ENCODE measurements at regions not wholly inside any gene's neighbourhood (a gene's known extent, or its start where the extent isn't known, plus 50 kb on each side); places are given as distances from the start of the nearest gene placed in this dataset.

DNA sequence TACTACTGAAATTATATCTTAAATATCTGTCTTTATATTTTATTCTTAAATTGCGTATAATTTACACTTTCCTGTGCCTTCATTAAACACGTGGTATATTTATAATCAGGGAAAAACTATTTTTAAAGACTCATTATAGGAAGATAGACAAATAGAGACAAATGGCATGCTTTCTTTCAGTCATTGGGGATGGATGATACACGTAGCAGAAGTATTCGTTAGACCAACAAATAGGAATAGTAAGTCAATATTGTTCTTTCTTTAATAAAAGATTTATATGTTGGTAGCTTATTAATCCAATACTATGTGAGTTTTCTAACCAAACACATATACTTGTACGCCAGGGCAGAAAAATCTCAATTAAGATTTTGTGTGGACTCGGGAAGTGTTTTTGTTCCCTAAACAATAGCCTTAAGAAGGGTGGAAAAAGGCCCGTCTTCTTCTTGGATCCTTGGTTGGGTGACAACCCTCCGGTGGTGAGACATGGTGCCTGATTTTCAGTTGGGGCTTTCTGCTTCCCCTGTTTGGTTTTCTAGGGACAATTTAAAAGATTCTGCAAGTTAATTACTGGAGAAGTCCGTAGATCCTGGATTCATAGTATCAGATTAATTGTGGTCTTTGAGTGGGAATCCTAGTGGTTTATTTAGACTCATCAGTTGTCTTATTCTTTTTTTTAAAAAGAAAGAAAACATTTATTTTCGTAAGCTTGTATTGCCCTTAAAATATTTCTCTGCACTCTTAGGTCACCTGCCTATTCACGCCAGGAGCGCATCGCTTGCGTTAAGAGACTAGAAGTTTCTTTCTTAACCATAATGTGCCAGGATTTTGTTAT lies 83.5 kb upstream of the WNT7B start:
- intact Hi-C loops (cut with micrococcal nuclease), result no loop called here
- no peak overlapping the region for H3K27ac Mint-ChIP-seq
- H3K9me3 Mint-ChIP-seq, result no peaks in the 10 kb centered on the region
- no peak overlapping the region for H3K4me3 Mint-ChIP-seq (ENCODE audit: low read depth)
- peaks cover 20% of the 10 kb centered on the region for H3K4me1 Mint-ChIP-seq (ENCODE audit: low read depth)
- H3K27me3 Mint-ChIP-seq (ENCODE audit: low read depth), result no peaks in the 10 kb centered on the region
- peaks cover under 1% of the 10 kb centered on the region for H3K36me3 Mint-ChIP-seq (ENCODE audit: low read depth)
- DNase-seq (ENCODE audit: low spot score), result no peak

DNA sequence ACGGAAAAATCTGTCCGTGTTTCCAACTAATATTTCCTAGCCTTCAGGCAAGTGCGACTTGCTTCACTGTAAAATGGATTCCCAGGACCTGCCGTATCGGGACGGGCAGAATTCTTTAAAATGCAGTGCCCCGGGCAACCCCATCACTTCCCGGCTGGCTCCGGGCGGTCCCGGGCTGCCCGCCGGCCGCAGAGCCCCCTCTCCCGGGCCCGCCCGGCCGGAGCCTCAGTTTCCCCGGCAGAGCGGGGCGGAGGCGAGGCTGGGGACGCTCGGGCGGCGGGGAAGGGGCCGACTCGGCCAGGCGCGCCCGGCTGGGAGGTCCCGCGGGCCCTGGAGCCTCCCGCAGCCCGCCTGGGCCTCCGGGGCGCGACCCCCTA lies 84.2 kb upstream of the WNT7B start:
- H3K27me3 Mint-ChIP-seq (ENCODE audit: low read depth), result no peaks in the 10 kb centered on the region
- no peak for DNase-seq (ENCODE audit: low spot score)
- H3K36me3 Mint-ChIP-seq (ENCODE audit: low read depth), result no peaks in the 10 kb centered on the region
- H3K4me3 Mint-ChIP-seq (ENCODE audit: low read depth), result no peak overlapping the region
- no peaks in the 10 kb centered on the region for H3K9me3 Mint-ChIP-seq
- H3K4me1 Mint-ChIP-seq (ENCODE audit: low read depth), result peaks cover 20% of the 10 kb centered on the region
- intact Hi-C loops (cut with micrococcal nuclease), result no loop called here
- no peak overlapping the region for H3K27ac Mint-ChIP-seq

DNA sequence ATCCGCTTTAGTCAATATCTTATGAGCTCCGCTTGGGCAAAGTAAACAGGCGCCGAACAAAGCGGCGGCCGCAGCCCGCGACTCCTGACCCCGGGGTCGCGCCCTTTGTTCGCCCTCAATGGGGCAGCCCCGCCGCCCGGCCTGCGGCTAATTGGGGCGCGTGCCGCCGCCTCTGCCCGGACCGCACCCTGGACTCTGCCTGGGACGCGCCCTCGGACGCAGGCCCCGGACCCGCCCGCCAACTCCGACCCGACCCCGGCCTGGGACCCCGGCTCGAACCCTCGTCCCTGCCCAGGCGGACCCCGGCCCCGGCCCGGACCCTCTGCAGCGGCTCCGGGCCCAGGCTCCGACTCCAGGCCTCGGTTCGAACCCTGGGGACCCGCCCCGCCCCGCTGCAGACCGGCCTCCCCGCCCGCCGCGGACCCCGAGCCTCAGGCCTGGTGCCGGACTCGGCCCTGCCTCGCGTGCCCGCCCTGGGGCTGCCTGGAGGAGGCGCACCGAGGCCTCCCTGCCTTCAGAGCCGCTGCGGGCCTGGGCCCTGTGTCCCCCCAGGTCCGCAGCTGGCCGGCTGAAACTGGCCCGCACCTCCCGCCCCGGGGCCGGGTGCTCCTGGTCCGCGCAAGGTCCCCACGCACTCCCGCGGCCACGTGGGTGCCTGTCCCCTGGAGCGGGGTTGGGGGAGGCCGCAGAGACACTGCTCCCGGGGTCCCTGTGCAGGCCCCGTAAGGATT lies 84.7 kb upstream of the WNT7B start:
- Mint-ChIP-seq H3K9me3 (no peaks in the 10 kb centered on the region), H3K27me3 (ENCODE audit: low read depth) (no peaks in the 10 kb centered on the region), H3K27ac (no peak overlapping the region), H3K4me3 (ENCODE audit: low read depth) (no peak overlapping the region), H3K36me3 (ENCODE audit: low read depth) (no peaks in the 10 kb centered on the region), H3K4me1 (ENCODE audit: low read depth) (peaks cover 20% of the 10 kb centered on the region)
- intact Hi-C loops (cut with micrococcal nuclease), result no loop called here
- DNase-seq (ENCODE audit: low spot score), result no peak

DNA sequence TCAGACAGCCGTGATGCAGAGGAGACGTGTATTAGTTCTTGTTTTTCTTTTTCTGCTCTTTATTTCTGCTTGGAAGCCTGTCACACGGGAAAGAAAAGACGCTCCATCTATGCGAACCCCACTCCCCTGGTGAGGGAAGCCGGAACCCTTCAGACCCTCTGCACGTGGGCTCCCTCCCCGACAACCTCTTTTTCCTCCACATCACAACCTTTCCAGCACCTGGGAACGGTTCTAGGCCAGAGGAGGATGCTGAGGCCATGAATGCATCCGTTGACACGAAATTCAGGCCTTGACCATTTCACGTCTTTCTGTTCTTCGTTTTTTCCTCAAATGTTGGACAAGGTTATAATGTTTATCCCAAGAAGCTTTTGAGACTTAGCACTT lies 85.3 kb upstream of the WNT7B start:
- Mint-ChIP-seq H3K4me1 (ENCODE audit: low read depth) (peaks cover 22% of the 10 kb centered on the region), H3K36me3 (ENCODE audit: low read depth) (no peaks in the 10 kb centered on the region)
- no peak for DNase-seq (ENCODE audit: low spot score)

DNA sequence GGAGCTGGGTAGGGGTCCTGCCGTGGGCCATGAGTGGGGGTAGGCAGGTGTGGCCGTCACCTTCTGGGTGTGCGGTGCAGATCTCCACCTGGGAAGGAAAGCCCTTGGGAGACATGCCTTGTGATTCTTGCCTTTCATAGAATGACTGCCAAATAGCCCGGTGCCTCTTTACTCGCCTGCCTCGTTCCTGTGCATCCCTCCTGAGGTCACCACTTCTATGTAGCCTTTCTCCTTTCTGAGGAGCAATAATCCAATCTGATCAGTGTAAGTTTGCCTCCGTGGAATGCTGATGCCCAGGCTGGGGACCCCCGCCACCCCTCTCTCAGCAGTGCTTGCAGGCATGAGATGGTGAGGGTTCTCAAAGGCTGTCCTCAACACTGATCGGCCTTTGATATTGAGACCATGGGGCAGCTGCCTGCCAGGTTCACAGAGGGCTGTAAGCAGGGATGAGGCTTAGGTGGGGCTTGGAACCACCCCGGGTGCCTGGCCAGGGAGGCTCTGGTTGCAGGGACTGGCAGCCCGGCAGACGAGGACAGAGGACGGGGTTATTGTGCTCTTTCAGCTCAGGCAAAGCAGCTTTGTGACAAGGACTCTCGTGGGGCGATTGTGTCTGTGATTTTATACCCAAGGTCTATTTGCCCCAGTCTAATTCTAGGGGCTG lies 86.1 kb upstream of the WNT7B start:
- no peak overlapping the region for H3K4me3 Mint-ChIP-seq (ENCODE audit: low read depth)
- intact Hi-C loops (cut with micrococcal nuclease), result no loop called here
- H3K4me1 Mint-ChIP-seq (ENCODE audit: low read depth), result peaks cover 15% of the 10 kb centered on the region
- DNase-seq (ENCODE audit: low spot score), result no peak
- no peaks in the 10 kb centered on the region for H3K27me3 Mint-ChIP-seq (ENCODE audit: low read depth)
- no peak overlapping the region for H3K27ac Mint-ChIP-seq
- H3K9me3 Mint-ChIP-seq, result no peaks in the 10 kb centered on the region
- H3K36me3 Mint-ChIP-seq (ENCODE audit: low read depth), result no peaks in the 10 kb centered on the region

More for the DNA sequence above, 85.3 kb upstream of the WNT7B start:
- Mint-ChIP-seq H3K27ac (no peak overlapping the region), H3K4me3 (ENCODE audit: low read depth) (no peak overlapping the region), H3K27me3 (ENCODE audit: low read depth) (no peaks in the 10 kb centered on the region), H3K9me3 (no peaks in the 10 kb centered on the region)
- intact Hi-C loops (cut with micrococcal nuclease), result no loop called here

DNA sequence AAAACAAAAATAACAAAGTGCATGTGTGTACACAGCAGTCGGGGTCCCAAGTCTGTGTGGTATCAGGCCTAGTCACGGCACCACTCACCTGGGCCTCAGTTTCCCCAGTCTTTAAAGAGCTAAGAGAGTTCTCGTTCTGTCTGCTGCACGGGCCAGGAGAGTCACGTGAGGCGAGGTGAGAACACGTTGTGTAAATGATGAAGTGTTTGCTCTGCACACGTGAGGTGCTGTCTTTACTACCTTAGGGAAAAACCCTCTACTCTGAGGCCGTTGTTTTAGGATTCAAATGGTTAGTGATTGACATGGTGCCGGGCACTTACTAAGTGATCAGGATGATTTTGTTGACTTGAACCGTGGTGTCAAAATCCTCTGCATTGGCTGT lies 86.5 kb upstream of the PPARA start:
- Mint-ChIP-seq H3K9me3 (no peaks in the 10 kb centered on the region), H3K4me3 (ENCODE audit: low read depth) (no peak overlapping the region), H3K27ac (no peak overlapping the region), H3K36me3 (ENCODE audit: low read depth) (no peaks in the 10 kb centered on the region), H3K4me1 (ENCODE audit: low read depth) (peaks cover 13% of the 10 kb centered on the region), H3K27me3 (ENCODE audit: low read depth) (no peaks in the 10 kb centered on the region)
- intact Hi-C loops (cut with micrococcal nuclease), result no loop called here
- DNase-seq (ENCODE audit: low spot score), result no peak

DNA sequence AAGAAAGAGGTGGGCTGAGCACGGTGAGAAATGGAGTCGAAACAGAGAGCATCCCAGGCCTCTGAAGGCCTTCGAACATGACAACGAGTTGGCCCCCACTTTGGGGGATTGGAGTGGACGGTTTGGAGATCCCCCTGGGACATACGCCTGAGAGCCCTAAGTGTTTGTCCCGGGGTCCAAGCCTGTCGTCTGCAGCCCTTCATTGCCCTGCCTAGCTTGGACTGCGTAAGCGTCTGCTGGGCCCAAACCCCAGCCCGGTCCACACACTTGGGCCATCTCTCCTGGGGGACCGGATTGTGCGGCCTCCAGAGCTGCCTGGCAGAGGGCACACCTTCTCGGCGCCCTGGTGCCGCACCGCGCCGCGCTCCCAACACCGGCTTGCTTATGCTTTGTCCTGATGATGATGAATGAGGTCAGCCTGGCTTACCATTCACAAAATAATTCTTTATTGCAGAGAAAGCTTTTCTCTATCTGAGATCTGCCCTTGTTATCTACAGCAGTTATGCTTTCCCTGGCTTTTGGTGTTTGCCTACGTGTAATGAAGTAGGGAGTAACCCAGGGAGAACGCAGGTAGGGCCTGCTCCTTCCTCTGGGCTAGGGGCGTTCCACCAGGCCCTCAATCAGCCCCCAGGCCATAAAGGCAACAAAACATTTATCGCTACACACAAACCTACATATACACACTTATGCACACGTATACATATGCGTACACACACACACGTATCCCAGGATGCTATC lies 85.9 kb upstream of the PPARA start:
- H3K36me3 Mint-ChIP-seq (ENCODE audit: low read depth), result no peaks in the 10 kb centered on the region
- no peak for DNase-seq (ENCODE audit: low spot score)
- no peak overlapping the region for H3K4me3 Mint-ChIP-seq (ENCODE audit: low read depth)
- no peaks in the 10 kb centered on the region for H3K27me3 Mint-ChIP-seq (ENCODE audit: low read depth)
- no peak overlapping the region for H3K27ac Mint-ChIP-seq
- no peaks in the 10 kb centered on the region for H3K9me3 Mint-ChIP-seq
- H3K4me1 Mint-ChIP-seq (ENCODE audit: low read depth), result peaks cover 19% of the 10 kb centered on the region
- intact Hi-C loops (cut with micrococcal nuclease), result no loop called here

DNA sequence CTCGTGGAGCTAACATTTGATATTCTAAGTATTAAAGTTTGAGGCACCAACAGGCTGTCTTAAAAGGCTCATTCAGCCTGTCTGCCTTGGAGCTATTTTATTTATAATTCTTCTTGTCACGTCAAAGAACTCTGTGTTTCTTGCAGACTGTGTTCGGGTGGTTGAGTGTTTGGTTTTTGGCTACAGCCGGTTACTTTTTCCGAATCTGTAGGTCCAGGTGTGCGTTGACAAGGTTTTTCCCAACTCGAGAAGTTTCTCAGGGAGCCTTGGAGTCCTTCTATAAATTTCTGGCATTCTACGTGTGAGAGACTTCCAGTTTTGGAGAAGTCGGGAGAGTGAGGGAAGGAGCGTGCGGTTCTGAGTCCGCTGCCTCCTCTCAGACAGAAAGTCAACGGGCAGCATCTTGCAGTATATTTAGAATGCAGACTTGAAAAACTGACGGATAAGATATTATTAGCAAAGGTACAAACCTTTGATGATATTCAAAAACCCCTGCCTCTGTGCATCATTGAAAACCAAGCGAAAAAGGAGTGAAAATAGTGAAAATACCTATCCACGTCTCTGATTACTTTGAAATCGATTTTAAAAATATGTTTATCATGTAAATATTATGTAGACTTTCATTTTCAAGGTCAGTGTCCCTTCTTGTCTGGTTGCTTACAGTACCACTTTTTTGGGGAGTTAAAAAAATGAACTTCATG lies 85.2 kb upstream of the PPARA start:
- Mint-ChIP-seq H3K27me3 (ENCODE audit: low read depth) (no peaks in the 10 kb centered on the region), H3K36me3 (ENCODE audit: low read depth) (no peaks in the 10 kb centered on the region), H3K4me3 (ENCODE audit: low read depth) (no peak overlapping the region), H3K4me1 (ENCODE audit: low read depth) (peaks cover 21% of the 10 kb centered on the region), H3K9me3 (no peaks in the 10 kb centered on the region), H3K27ac (no peak overlapping the region)
- intact Hi-C loops (cut with micrococcal nuclease), result no loop called here
- DNase-seq (ENCODE audit: low spot score), result no peak

DNA sequence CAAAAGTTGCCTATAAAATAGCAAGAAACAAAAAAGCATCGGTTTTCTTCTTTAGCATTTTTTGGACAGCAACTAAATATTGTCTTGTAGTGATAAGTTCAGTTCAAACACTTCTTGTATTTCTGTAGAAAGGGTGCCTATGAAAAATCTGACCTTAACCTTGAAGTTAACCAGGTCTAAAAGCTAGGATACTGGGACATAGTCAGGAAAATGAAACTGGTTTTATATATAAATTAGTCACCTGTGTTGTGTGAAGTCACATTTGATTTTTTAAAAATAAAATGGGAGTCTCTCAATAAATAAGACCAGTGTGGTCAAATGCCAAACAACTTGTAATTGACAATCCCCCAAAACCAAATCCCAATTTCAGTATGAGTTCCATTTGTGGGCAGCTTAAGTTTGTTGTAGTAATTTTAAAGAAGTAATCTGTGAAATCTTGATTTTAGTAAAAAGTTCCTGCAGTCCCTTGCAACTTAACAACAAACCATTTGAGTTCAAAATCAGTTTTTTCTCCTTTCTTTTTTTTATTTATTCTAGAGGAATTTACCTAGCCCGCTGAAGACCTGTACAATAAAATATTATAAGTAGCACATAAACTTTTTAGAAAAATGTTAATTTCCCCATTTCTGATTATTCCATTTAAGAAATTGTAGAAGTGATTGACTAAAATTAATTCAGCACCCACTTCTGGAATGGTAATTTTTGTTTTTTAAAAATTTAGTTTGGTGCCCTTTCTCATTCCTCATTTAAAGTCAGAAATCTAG lies 84.5 kb upstream of the PPARA start:
- no peak overlapping the region for H3K4me3 Mint-ChIP-seq (ENCODE audit: low read depth)
- H3K4me1 Mint-ChIP-seq (ENCODE audit: low read depth), result peaks cover 21% of the 10 kb centered on the region
- no peaks in the 10 kb centered on the region for H3K36me3 Mint-ChIP-seq (ENCODE audit: low read depth)
- H3K27ac Mint-ChIP-seq, result no peak overlapping the region
- intact Hi-C loops (cut with micrococcal nuclease), result no loop called here
- no peak for DNase-seq (ENCODE audit: low spot score)
- H3K9me3 Mint-ChIP-seq, result no peaks in the 10 kb centered on the region
- no peaks in the 10 kb centered on the region for H3K27me3 Mint-ChIP-seq (ENCODE audit: low read depth)

DNA sequence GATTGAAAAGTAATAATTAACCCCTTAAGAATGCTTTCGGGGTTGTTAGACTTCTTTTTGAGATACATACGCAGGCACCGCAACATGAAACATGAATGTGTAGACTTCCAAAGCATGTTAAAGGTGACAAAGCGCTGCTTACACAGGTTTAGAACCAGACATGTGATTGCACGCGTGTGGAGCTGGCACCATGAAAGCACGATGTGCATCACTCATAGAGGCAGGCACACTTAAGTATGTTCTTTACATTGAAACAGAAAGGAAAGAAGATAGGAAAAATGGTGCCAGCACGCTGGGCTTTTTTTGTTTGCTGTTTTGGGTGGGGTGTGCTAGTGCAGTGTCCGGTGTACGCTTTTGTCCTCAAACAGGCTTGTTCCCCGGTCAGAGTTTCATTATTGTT lies 83.6 kb upstream of the PPARA start:
- Mint-ChIP-seq H3K9me3 (no peaks in the 10 kb centered on the region), H3K27ac (peak overlapping the region; percentile 1), H3K27me3 (ENCODE audit: low read depth) (no peaks in the 10 kb centered on the region), H3K4me3 (ENCODE audit: low read depth) (no peak overlapping the region), H3K4me1 (ENCODE audit: low read depth) (peaks cover 21% of the 10 kb centered on the region), H3K36me3 (ENCODE audit: low read depth) (no peaks in the 10 kb centered on the region)
- no peak for DNase-seq (ENCODE audit: low spot score)
- intact Hi-C loops (cut with micrococcal nuclease), result no loop called here

DNA sequence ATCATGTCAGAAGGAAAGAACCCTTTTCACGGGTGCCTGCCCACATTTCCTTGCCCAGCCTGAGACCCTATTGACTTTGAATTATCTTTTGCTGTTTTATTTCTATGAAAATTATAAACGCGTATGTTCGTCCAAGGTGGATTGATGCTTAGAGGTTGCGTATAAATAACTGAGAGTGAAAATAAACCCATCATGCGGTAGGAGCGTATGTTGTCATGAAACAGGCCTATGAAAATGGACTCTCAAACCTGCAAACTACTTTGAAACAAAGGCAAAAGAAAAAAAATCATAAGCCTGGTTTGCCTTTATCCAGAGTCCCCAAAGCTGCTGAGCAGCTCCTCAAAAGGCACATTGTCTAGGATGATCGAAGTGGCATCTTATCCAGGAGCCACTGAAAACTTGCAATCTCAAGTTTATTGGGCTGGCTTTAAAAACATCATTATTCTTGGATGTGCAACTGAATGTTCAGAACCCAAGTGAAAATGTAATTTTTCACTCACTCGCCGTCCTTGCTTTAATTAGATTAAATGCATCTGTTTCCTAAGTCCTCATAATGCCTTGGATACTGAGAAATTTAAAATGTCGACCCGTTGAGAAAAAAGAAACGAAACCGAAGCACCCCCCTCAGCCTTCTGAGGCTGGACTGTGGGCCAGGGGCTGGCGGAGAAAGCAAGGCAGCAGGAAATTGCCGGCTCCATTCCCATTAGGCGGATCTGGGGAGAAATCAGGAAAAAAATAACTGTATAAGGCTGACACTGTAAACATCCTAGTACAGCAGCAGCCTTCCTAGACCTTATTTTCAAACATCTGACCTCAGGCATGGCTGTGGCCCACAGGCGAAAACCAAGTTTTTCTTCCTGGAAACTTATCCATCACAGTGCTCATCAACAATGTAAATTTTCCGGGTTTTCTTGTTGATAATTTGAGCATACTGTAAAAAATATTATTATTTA lies 82.9 kb upstream of the PPARA start:
- intact Hi-C loops (cut with micrococcal nuclease), result no loop called here
- DNase-seq (ENCODE audit: low spot score), result no peak
- Mint-ChIP-seq H3K9me3 (no peaks in the 10 kb centered on the region), H3K27ac (peak overlapping the region; percentile 1), H3K4me3 (ENCODE audit: low read depth) (no peak overlapping the region), H3K27me3 (ENCODE audit: low read depth) (no peaks in the 10 kb centered on the region), H3K36me3 (ENCODE audit: low read depth) (no peaks in the 10 kb centered on the region), H3K4me1 (ENCODE audit: low read depth) (peaks cover 22% of the 10 kb centered on the region)
